GM12892 (cell line): ENCODE measurements at regions not wholly inside any gene's neighbourhood (a gene's known extent, or its start where the extent isn't known, plus 50 kb on each side); places are given as distances from the start of the nearest gene placed in this dataset.

Experiments used
- POLR2A ChIP-seq: IDR thresholded peaks from 2 replicates; pipeline ENCODE4 v1.6.1; 2011; ENCODE audit warnings: low read depth, low read length, control low read depth
- POLR2AphosphoS5 ChIP-seq: IDR thresholded peaks from 2 replicates; pipeline ENCODE4 v1.6.1; 2011; ENCODE audit warnings: low read depth, low read length, control low read depth
- TAF1 ChIP-seq: IDR thresholded peaks from 2 replicates; pipeline ENCODE4 v1.6.1; 2011; ENCODE audit warnings: low read depth, mild to moderate bottlenecking, control low read depth, low read length, borderline replicate concordance

DNA sequence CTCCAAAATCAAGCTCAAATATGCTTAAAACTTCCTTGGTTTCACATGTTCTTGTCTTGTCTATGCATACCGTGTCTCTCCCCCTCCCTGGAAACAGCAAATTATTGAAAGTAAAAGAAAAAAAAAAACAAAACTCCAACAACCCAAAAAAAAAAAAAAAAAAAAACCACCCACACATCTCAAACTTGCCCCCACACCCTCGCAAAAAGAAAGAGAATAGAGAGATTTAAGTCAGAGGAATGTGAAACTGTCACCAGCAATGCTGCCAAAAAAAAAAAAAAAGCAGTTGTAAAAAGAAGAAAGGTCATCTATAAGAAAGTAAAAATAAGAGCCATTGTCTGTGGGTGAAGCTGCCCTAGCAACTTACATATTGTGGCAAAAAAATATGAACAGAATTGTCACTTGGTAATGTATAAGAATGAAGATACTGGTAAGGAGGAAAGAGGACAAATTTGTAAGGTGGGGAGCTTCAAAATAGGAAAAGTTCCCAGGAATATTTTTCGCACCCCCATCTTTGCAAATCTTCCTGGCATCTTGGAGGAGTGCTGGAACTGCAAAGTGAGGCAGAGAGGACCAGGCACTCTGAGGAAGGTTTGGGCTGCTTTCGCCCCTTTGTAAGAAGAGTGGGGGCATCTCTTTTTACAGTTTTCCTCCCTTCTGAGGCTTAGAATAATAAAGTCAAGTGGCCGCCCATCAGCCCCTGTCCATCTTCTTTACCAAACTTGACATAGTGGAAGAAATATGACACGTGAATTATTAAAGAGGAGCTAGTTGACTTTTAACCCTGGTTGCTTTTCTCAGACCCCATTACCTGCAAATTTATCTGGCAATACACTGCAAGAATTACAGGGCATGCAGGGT lies 81.8 kb downstream of the NR2F2 start:
- no peak for TF ChIP-seq TAF1
- no peak for TF ChIP-seq POLR2AphosphoS5
- TF ChIP-seq POLR2A: no peak
